Fibroblast of lung (primary cell): ENCODE measurements at regions not wholly inside any gene's neighbourhood (a gene's known extent, or its start where the extent isn't known, plus 50 kb on each side); places are given as distances from the start of the nearest gene placed in this dataset.

Experiments used
- DNase-seq, 2 donors: peaks; one replicate each; pipeline versions ENCODE4 v3.0.0 to v3.0.0-alpha.2; 2010; ENCODE audit warnings: low read depth in 2 of 2
- H2AFZ ChIP-seq: 2 replicates; pipeline ENCODE4 v1.5.1; 2012; ENCODE audit warnings: low read length, control low read depth, inconsistent platforms
- H3K27ac ChIP-seq: 2 replicates; pipeline ENCODE4 v1.5.1; 2011; ENCODE audit warnings: low read length, control low read depth; ENCODE audit not compliant: insufficient read depth
- H3K27me3 ChIP-seq: 2 replicates; pipeline ENCODE4 v1.5.1; 2011; ENCODE audit warnings: mild to moderate bottlenecking, low read length; ENCODE audit not compliant: control insufficient read depth, insufficient read depth
- H3K36me3 ChIP-seq: 2 replicates; pipeline ENCODE4 v1.5.1; 2011; ENCODE audit warnings: low read length; ENCODE audit not compliant: control insufficient read depth, insufficient read depth
- H3K4me1 ChIP-seq: 2 replicates; pipeline ENCODE4 v1.5.1; 2011; ENCODE audit warnings: low read length; ENCODE audit not compliant: control insufficient read depth, insufficient read depth; ENCODE audit errors: extremely low read depth
- H3K4me2 ChIP-seq: 2 replicates; pipeline ENCODE4 v1.5.1; 2011; ENCODE audit warnings: low read length, control low read depth; ENCODE audit not compliant: insufficient read depth; ENCODE audit errors: extremely low read depth
- H3K4me3 ChIP-seq, 4 experiments: fragments of 200-600 bp in 1 of 4; sonication (generic) in 1 of 4; replicated peaks in 1 of 4; 2 replicates each; pipeline ENCODE4 v1.5.1; 2011 to 2016; ENCODE audit warnings: low read length in 4 of 4, low read depth in 3 of 4, mild to moderate bottlenecking in 3 of 4, control low read depth in 2 of 4, inconsistent platforms in 1 of 4, mixed read lengths in 1 of 4; ENCODE audit not compliant: insufficient read depth in 1 of 4; ENCODE audit errors: control extremely low read depth in 1 of 4
- H3K79me2 ChIP-seq: 2 replicates; pipeline ENCODE4 v1.5.1; 2012; ENCODE audit warnings: mild to moderate bottlenecking, low read length, inconsistent platforms; ENCODE audit not compliant: control insufficient read depth, insufficient read depth
- H3K9ac ChIP-seq: 2 replicates; pipeline ENCODE4 v1.5.1; 2011; ENCODE audit warnings: mild to moderate bottlenecking, low read length, control low read depth; ENCODE audit not compliant: insufficient read depth
- H3K9me3 ChIP-seq: 2 replicates; pipeline ENCODE4 v1.5.1; 2012; ENCODE audit warnings: low read depth, low read length; ENCODE audit not compliant: control insufficient read depth, insufficient read depth
- H4K20me1 ChIP-seq: 2 replicates; pipeline ENCODE4 v1.5.1; 2011; ENCODE audit warnings: low read length; ENCODE audit not compliant: control insufficient read depth, insufficient read depth; ENCODE audit errors: extremely low read depth
- CTCF ChIP-seq, 2 donors: IDR thresholded peaks in 1 of 2; conservative IDR thresholded peaks in 1 of 2; 1 replicate in 1 of 2; 2 replicates in 1 of 2; pipeline ENCODE4 v1.5.1; 2011 to 2012; ENCODE audit warnings: low read length in 2 of 2, control low read depth in 1 of 2, inconsistent platforms in 1 of 2, low read depth in 1 of 2, mild to moderate bottlenecking in 1 of 2
- EZH2 ChIP-seq: IDR thresholded peaks from 2 replicates; pipeline ENCODE4 v1.5.1; 2012; ENCODE audit warnings: low read length, control low read depth, mild to moderate bottlenecking; ENCODE audit errors: missing control alignments

GRCh38 chr10:111698711-111699110 lies 484.9 kb downstream of the GPAM start:
- no peak for DNase-seq
- TF ChIP-seq CTCF (conservative IDR thresholded peaks at IDR 0.05 in 1 of 2, IDR thresholded peaks at IDR 0.05 in 1 of 2; ENCODE audit: low read depth in 1 of 2, low read length in 2 of 2) (no peak), EZH2 (no peak)
- no peaks in the 10 kb centered on the region for H3K79me2 ChIP-seq

GRCh38 chr10:111703986-111704385 lies 479.6 kb downstream of the GPAM start:
- no peaks in the 10 kb centered on the region for H4K20me1 ChIP-seq
- no peaks in the 10 kb centered on the region for H3K27me3 ChIP-seq
- H3K4me3 ChIP-seq = no peak overlapping the region
- TF ChIP-seq CTCF (conservative IDR thresholded peaks at IDR 0.05 in 1 of 2, IDR thresholded peaks at IDR 0.05 in 1 of 2; ENCODE audit: low read depth in 1 of 2, low read length in 2 of 2) (no peak), EZH2 (no peak)
- H3K4me1 ChIP-seq = no peaks in the 10 kb centered on the region
- no peaks in the 10 kb centered on the region for H3K36me3 ChIP-seq
- no peak overlapping the region for H3K27ac ChIP-seq
- H2AFZ ChIP-seq = no peak overlapping the region
- no peak for DNase-seq
- no peak overlapping the region for H3K4me2 ChIP-seq
- H3K9ac ChIP-seq = no peak overlapping the region
- no peaks in the 10 kb centered on the region for H3K79me2 ChIP-seq
- H3K9me3 ChIP-seq = no peaks in the 10 kb centered on the region

More at GRCh38 chr10:111698711-111699110, 484.9 kb downstream of the GPAM start:
- H3K9me3 ChIP-seq = no peaks in the 10 kb centered on the region
- no peaks in the 10 kb centered on the region for H3K4me1 ChIP-seq
- no peaks in the 10 kb centered on the region for H3K27me3 ChIP-seq
- no peak overlapping the region for H2AFZ ChIP-seq
- no peaks in the 10 kb centered on the region for H4K20me1 ChIP-seq
- no peak overlapping the region for H3K4me3 ChIP-seq
- no peak overlapping the region for H3K9ac ChIP-seq
- no peaks in the 10 kb centered on the region for H3K36me3 ChIP-seq
- no peak overlapping the region for H3K4me2 ChIP-seq
- no peak overlapping the region for H3K27ac ChIP-seq

- no peak overlapping the region for H3K9ac ChIP-seq
- H3K4me2 ChIP-seq = no peak overlapping the region
- no peak overlapping the region for H3K4me3 ChIP-seq
- H4K20me1 ChIP-seq = no peaks in the 10 kb centered on the region
- no peaks in the 10 kb centered on the region for H3K79me2 ChIP-seq
- no peak for DNase-seq
- H3K4me1 ChIP-seq = no peaks in the 10 kb centered on the region
- no peak overlapping the region for H3K27ac ChIP-seq
- H3K36me3 ChIP-seq = no peaks in the 10 kb centered on the region
- no peaks in the 10 kb centered on the region for H3K9me3 ChIP-seq
- H2AFZ ChIP-seq = no peak overlapping the region
- no peak for TF ChIP-seq CTCF (conservative IDR thresholded peaks at IDR 0.05 in 1 of 2, IDR thresholded peaks at IDR 0.05 in 1 of 2; ENCODE audit: low read depth in 1 of 2, low read length in 2 of 2)
- no peak for TF ChIP-seq EZH2
- H3K27me3 ChIP-seq = no peaks in the 10 kb centered on the region
Observed at GRCh38 chr10:111705021-111705420, 478.5 kb downstream of the GPAM start.
